Prostate gland (tissue), 2 donors: ENCODE measurements at regions not wholly inside any gene's neighbourhood (a gene's known extent, or its start where the extent isn't known, plus 50 kb on each side); places are given as distances from the start of the nearest gene placed in this dataset.

ENCODE experiments used
- CTCF ChIP-seq, 4 experiments: fragments of 200-600 bp in 2 of 4; fragments of 450-650 bp in 2 of 4; sonication (generic) in 2 of 4; IDR thresholded peaks; 1 replicate in 3 of 4; 2 replicates in 1 of 4; pipeline ENCODE4 v1.5.1; 2016 to 2019; ENCODE audit warnings: antibody characterized with exemption in 4 of 4, mild to moderate bottlenecking in 2 of 4, moderate library complexity in 2 of 4
- POLR2AphosphoS5 ChIP-seq: sonication (generic); formaldehyde crosslinking; IDR thresholded peaks from one replicate; pipeline ENCODE4 v1.6.1; 2017; ENCODE audit warnings: antibody characterized with exemption

DNA sequence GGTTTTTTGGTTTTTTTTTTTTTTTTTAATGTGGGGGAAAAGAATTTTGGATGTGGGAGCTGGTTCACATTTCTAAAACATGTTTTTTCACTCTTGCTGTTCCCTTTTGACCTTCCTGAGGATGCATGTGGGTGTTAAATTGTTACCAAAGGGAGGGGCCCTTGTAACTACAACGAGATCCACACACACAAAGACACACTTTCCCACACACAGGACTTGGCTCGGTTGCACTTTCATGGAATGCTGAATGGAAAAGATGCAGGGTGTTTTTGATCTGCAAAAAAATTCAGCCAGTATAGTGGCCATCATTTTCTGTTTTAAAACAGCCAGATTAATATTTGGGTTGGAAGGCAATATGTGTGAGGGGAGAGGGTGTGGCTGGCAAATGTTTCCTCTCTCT lies 576.9 kb downstream of the EBF1 start:
- TF ChIP-seq CTCF (IDR thresholded peaks at IDR 0.05), result no peak
- no peak for TF ChIP-seq POLR2AphosphoS5
